AG09309 (cell line): ENCODE measurements at regions not wholly inside any gene's neighbourhood (a gene's known extent, or its start where the extent isn't known, plus 50 kb on each side); places are given as distances from the start of the nearest gene placed in this dataset.
A peak's percentile ranks its signal among the peaks of the same experiment; 100 is the strongest.

ENCODE experiments used
- DNase-seq: peaks from one replicate; pipeline ENCODE4 v3.0.0-alpha.2; 2010; ENCODE audit warnings: low read depth
- H3K4me3 ChIP-seq: 2 replicates; pipeline ENCODE4 v1.5.1; 2011; ENCODE audit warnings: mild to moderate bottlenecking, low read depth, low read length, moderate library complexity; ENCODE audit not compliant: control insufficient read depth
- TF ChIP-seq, protein P1 (sequence below): IDR thresholded peaks from 2 replicates; pipeline ENCODE4 v1.5.1; 2011; ENCODE audit warnings: mild to moderate bottlenecking, low read depth, low read length, inconsistent platforms; ENCODE audit not compliant: insufficient read depth, control insufficient read depth; ENCODE audit errors: missing control alignments

DNA sequence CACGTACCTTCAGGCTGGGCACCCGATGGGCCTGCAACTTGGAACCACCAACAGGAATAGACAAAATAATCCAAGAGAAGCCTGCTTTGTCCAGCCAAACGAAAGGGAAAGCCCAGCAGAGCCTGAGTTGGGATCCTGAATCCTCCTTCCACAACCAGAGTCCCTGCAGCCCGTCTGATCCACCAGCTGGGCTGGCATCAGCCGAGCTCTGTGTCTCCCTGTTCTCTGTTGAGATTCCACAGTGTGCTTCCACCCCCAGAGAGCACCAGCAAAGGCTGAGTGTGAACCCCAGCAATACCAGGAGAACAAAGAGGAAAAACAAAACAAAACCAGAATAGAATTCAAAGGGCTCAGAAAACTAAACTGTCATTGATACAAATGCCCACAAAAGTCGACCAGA is 68.8 kb upstream of the PRNP start:
- no peak for DNase-seq
- TF ChIP-seq, protein P1, sequence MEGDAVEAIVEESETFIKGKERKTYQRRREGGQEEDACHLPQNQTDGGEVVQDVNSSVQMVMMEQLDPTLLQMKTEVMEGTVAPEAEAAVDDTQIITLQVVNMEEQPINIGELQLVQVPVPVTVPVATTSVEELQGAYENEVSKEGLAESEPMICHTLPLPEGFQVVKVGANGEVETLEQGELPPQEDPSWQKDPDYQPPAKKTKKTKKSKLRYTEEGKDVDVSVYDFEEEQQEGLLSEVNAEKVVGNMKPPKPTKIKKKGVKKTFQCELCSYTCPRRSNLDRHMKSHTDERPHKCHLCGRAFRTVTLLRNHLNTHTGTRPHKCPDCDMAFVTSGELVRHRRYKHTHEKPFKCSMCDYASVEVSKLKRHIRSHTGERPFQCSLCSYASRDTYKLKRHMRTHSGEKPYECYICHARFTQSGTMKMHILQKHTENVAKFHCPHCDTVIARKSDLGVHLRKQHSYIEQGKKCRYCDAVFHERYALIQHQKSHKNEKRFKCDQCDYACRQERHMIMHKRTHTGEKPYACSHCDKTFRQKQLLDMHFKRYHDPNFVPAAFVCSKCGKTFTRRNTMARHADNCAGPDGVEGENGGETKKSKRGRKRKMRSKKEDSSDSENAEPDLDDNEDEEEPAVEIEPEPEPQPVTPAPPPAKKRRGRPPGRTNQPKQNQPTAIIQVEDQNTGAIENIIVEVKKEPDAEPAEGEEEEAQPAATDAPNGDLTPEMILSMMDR: no peak
- H3K4me3 ChIP-seq: no peak overlapping the region

DNA sequence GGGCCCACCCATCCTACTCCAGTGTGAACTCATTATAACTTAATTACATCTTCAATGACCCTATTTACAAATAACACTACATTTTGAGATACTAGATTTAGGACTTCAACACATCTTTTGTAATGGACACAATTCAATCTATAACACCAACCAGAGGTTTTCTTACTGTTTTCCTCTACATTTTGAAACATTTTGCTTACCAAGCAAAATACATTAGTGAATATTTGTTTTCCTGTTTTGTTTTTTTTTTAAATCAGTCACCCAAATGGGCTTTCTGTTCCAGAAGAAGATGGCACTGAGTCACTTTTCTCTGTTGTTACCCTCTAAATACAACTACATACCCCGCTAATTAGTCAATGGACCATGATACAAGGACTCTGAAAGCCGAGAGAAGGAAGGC is 69.2 kb upstream of the PRNP start:
- TF ChIP-seq, protein P1: no peak
- H3K4me3 ChIP-seq: no peak overlapping the region
- DNase-seq: no peak

DNA sequence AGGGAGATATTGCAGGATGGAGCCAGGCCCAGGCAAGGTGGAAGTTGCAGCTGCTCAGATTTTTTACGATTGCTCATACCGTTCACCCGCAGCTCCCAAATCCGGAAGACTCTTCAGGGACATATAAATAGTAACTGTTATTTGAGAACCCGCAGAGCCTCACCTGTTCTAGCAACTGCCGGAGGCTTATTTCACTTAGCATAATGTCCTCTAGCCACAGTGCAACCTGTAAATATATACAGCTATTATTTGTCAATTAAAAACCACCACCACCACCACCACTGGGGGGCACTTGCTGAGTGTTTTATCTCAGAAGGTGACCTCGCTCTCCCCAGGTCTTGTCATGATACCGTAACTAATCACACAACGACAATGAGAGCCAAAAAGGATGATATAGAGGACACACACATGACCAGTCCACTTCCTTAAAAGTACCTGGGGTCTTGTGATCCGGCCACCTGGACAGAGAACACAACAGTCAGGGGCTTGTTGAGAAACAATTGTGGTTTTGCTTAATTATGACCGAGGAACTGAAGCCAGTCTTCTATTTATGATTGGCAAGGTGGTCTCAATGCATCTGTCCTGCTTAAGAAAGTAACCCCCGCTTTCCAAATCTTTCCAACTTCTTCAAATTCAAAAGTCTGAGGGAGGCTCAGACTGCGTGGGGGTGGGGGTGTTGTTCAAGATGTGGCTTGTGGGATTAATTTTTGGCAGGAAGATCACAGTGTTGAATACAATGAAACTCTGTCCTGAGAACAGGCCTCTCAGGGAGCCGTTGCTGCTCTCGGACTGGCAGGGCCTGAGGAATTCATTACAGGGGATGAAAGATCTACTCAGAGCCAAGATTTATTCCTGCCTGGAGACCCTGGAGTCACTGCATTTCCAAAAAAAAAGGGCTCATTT is 72.3 kb upstream of the PRNP start:
- no peak overlapping the region for H3K4me3 ChIP-seq
- no peak for DNase-seq
- TF ChIP-seq, protein P1: peak; percentile 56

DNA sequence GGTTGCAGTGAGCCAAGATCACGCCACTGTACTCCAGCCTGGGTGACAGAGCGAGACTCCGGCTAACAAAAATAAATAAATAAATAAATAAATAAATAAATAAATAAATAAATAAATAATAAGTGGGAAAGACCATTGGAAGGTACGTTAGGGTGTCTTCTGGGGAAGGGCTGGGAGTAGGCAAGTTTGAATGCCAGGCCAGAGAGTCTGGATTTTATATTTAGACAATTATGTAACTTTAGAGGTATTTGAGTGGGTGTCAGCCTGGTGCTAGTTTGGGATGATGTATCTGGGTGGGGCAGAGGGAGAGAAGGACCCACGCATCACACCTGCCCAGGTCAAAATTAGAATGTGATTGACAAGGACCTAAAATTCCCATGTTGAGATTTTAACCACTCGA is 73.1 kb upstream of the PRNP start:
- H3K4me3 ChIP-seq: no peak overlapping the region
- no peak for DNase-seq

DNA sequence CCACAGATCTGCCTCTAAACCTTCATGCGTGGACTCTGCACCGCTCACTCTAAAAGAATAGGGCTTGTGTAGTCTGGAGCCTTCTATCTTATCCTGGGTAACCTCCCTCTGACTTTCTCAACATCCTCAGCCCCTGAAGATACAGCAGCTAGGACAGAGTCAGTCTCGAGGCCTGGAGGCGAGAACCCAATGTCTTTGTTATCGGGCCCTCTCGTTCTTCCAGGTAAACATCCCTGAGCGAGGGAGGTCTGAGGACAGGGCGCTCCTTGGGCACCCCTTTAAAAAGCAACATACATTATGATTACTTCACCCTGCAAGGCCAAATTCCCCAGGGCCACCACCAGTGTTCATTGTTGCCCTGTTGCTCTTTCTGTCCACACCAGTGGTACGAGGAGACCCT is 75.4 kb upstream of the PRNP start:
- no peak overlapping the region for H3K4me3 ChIP-seq
- no peak for DNase-seq
- TF ChIP-seq, protein P1: no peak

More for the DNA sequence above, 73.1 kb upstream of the PRNP start:
- TF ChIP-seq, protein P1: no peak

DNA sequence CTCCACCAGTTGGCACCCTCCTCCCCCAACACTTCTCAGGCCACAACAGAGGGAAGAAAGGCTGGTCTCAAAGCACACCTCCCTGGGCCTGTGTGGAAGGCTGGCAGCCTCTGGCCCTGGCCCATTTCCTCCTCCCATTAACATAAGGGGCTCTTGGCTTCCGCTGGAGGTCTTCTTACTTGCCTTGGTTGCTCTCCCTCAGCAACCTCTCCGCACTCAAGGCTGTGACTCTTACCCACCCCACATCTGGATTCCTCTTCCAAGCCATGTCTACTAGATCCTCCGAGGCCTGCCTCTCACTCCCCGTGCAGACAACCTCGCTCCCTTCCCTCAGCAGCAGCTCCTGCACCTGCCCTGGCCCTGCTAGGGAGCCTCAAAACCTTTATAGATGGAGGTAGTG is 76.7 kb upstream of the PRNP start:
- TF ChIP-seq, protein P1: no peak
- no peak overlapping the region for H3K4me3 ChIP-seq
- no peak for DNase-seq
